ENCODE measurements at regions not wholly inside any gene's neighbourhood (a gene's known extent, or its start where the extent isn't known, plus 50 kb on each side); places are given as distances from the start of the nearest gene placed in this dataset.

DNA sequence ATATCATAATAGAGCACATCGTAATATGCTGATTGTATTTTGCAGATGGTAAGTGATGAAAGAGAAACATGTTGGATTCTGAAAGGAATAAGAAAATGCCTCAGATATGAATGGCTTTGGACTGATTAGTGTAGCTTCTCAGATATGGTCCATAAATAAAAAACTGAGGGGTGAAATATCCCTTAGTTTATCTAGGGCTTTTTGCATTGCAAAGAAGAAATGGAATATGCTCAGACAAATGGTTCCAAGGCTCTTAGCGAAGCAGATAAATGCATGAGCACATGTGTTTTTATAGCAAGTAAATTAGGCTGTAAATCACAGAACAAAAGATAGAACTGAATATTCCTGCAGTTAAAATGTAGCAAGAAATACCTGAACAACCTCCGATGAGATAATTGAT lies 820.9 kb upstream of the GRM7 start:
- no peak overlapping the region for H3K27ac ChIP-seq (ENCODE audit: low read length)
- H3K4me1 ChIP-seq (ENCODE audit: low read length), result no peaks in the 10 kb centered on the region
- H3K27me3 ChIP-seq (replicated peaks; ENCODE audit: insufficient read depth, low read length), result no peaks in the 10 kb centered on the region
- no peaks in the 10 kb centered on the region for H3K9me2 ChIP-seq (replicated peaks; ENCODE audit: insufficient read depth, low read length)
- no peak overlapping the region for H3K4me2 ChIP-seq (ENCODE audit: low read depth, low read length)
- no peak overlapping the region for H2AFZ ChIP-seq (ENCODE audit: low read length)
- TF ChIP-seq, protein P1, sequence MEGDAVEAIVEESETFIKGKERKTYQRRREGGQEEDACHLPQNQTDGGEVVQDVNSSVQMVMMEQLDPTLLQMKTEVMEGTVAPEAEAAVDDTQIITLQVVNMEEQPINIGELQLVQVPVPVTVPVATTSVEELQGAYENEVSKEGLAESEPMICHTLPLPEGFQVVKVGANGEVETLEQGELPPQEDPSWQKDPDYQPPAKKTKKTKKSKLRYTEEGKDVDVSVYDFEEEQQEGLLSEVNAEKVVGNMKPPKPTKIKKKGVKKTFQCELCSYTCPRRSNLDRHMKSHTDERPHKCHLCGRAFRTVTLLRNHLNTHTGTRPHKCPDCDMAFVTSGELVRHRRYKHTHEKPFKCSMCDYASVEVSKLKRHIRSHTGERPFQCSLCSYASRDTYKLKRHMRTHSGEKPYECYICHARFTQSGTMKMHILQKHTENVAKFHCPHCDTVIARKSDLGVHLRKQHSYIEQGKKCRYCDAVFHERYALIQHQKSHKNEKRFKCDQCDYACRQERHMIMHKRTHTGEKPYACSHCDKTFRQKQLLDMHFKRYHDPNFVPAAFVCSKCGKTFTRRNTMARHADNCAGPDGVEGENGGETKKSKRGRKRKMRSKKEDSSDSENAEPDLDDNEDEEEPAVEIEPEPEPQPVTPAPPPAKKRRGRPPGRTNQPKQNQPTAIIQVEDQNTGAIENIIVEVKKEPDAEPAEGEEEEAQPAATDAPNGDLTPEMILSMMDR (IDR thresholded peaks at IDR 0.05; ENCODE audit: low read length), result no peak
- TF ChIP-seq EZH2phosphoT487 (IDR thresholded peaks at IDR 0.05; ENCODE audit: low read length) (no peak), EZH2 (optimal IDR thresholded peaks at IDR 0.05; ENCODE audit: low read depth, low read length) (no peak)
- H3K79me2 ChIP-seq (ENCODE audit: low read length), result no peaks in the 10 kb centered on the region
- H4K20me1 ChIP-seq (ENCODE audit: insufficient read depth, low read length), result no peaks in the 10 kb centered on the region
- no peak for DNase-seq
- H3K9ac ChIP-seq (ENCODE audit: low read length), result no peak overlapping the region
- no peaks in the 10 kb centered on the region for H3K9me3 ChIP-seq (replicated peaks; ENCODE audit: insufficient read depth, low read length)
- H3K4me3 ChIP-seq (ENCODE audit: low read length), result no peak overlapping the region
- no peaks in the 10 kb centered on the region for H3F3A ChIP-seq (ENCODE audit: insufficient read depth, low read length)
- H3K36me3 ChIP-seq (replicated peaks; ENCODE audit: insufficient read depth, low read length), result no peaks in the 10 kb centered on the region

DNA sequence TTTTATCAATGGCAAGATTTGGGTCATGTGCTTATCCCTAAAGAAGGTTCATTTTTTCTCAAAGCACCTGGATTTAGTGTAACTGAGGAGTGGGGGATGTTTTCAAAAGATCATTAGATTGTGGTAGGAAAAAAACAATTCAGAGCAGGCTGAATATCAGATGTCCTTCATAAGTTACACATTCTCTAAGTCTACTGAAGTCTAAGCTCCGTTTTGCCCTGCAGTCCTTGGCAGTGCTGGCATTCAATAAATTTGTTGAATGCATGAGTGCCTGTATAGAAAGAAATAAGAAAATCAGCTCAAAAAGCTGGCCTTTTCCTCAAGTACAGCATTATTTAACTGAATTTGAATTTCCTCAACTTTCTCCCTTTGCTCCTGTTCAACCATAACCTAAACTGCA lies 819.0 kb upstream of the GRM7 start:
- TF ChIP-seq EZH2phosphoT487 (IDR thresholded peaks at IDR 0.05; ENCODE audit: low read length), result no peak
- TF ChIP-seq EZH2 (optimal IDR thresholded peaks at IDR 0.05; ENCODE audit: low read depth, low read length), result no peak
- TF ChIP-seq, protein P1 (IDR thresholded peaks at IDR 0.05; ENCODE audit: low read length), result no peak
- DNase-seq, result no peak
- no peaks in the 10 kb centered on the region for H4K20me1 ChIP-seq (ENCODE audit: insufficient read depth, low read length)
- no peak overlapping the region for H3K4me2 ChIP-seq (ENCODE audit: low read depth, low read length)
- no peak overlapping the region for H3K4me3 ChIP-seq (ENCODE audit: low read length)
- H3K79me2 ChIP-seq (ENCODE audit: low read length), result no peaks in the 10 kb centered on the region
- H3K9me3 ChIP-seq (replicated peaks; ENCODE audit: insufficient read depth, low read length), result no peaks in the 10 kb centered on the region
- H3F3A ChIP-seq (ENCODE audit: insufficient read depth, low read length), result no peaks in the 10 kb centered on the region
- no peak overlapping the region for H3K27ac ChIP-seq (ENCODE audit: low read length)
- no peaks in the 10 kb centered on the region for H3K36me3 ChIP-seq (replicated peaks; ENCODE audit: insufficient read depth, low read length)
- H3K4me1 ChIP-seq (ENCODE audit: low read length), result no peaks in the 10 kb centered on the region
- no peak overlapping the region for H3K9ac ChIP-seq (ENCODE audit: low read length)
- H3K9me2 ChIP-seq (replicated peaks; ENCODE audit: insufficient read depth, low read length), result no peaks in the 10 kb centered on the region
- no peak overlapping the region for H2AFZ ChIP-seq (ENCODE audit: low read length)
- H3K27me3 ChIP-seq (replicated peaks; ENCODE audit: insufficient read depth, low read length), result no peaks in the 10 kb centered on the region

DNA sequence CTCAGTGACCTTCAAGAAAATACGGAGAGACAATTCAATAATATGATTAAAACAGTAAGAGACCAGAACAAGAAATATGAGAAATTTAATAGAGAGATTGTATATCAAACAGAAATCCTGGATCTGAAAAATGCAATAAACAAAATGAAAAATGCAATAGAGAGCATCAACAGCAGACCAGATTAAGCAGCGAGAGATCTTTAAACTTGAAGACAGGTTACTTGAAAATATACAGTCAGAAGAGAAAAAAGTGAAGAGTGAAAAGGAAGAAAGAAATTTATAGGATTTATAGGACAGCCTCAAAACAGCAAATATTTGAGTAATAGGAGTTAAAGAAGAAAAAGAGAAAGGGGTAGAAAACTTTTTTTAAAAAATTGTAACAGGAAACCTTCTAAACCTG lies 813.9 kb upstream of the GRM7 start:
- H3K9me3 ChIP-seq (replicated peaks; ENCODE audit: insufficient read depth, low read length), result no peaks in the 10 kb centered on the region
- H3F3A ChIP-seq (ENCODE audit: insufficient read depth, low read length), result no peaks in the 10 kb centered on the region

More for the DNA sequence above, 813.9 kb upstream of the GRM7 start:
- TF ChIP-seq, protein P1 (IDR thresholded peaks at IDR 0.05; ENCODE audit: low read length), result no peak
- TF ChIP-seq EZH2phosphoT487 (IDR thresholded peaks at IDR 0.05; ENCODE audit: low read length), result no peak
- no peak for TF ChIP-seq EZH2 (optimal IDR thresholded peaks at IDR 0.05; ENCODE audit: low read depth, low read length)
- Histone ChIP-seq H3K36me3 (replicated peaks; ENCODE audit: insufficient read depth, low read length) (no peaks in the 10 kb centered on the region), H3K4me2 (ENCODE audit: low read depth, low read length) (no peak overlapping the region), H3K27me3 (replicated peaks; ENCODE audit: insufficient read depth, low read length) (no peaks in the 10 kb centered on the region), H3K9me2 (replicated peaks; ENCODE audit: insufficient read depth, low read length) (no peaks in the 10 kb centered on the region), H3K79me2 (ENCODE audit: low read length) (no peaks in the 10 kb centered on the region), H3K4me1 (ENCODE audit: low read length) (no peaks in the 10 kb centered on the region), H4K20me1 (ENCODE audit: insufficient read depth, low read length) (no peaks in the 10 kb centered on the region), H2AFZ (ENCODE audit: low read length) (no peak overlapping the region), H3K4me3 (ENCODE audit: low read length) (no peak overlapping the region), H3K9ac (ENCODE audit: low read length) (no peak overlapping the region), H3K27ac (ENCODE audit: low read length) (no peak overlapping the region)
- no peak for DNase-seq
